ENCODE measurements at regions not wholly inside any gene's neighbourhood (a gene's known extent, or its start where the extent isn't known, plus 50 kb on each side); places are given as distances from the start of the nearest gene placed in this dataset.

DNA sequence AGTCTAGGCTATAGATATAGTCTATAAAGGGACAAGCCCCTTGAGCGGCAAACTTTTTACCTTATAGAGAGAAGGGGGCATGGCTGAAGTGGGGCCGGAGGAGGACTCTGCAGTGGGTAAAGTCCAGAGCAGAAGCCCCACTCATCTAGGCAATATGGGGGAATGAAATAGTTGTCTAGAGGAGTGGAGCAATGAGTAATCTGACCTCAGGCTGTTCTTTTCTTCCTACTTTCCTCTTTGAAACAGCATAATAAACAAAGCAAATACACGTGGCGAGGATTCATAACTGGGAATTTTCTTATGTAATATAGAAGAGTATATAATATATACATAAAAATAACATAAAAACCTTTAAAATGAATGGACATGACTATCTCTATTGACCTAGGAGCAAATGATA, 546.4 kb upstream of the ZNF385D start:
- FAIRE-seq: no peak

DNA sequence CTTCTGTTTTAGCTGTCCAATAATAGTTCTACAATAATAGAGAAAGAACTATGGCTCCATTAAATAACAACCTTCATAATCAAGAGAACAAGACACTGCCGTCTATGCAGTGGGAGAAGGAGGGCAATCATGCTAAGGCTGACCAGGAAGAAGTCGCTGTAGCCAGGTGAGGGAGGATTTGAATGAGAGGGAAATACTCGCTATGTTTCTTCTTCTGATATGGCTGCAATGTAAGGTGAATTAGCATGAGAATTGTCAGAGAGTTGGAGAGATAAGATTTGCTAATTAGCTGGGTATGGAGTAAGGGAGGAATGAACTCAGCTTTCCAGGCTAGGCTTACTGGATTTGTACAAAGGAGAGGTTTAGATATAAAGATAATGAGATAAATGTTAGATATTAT, 555.4 kb upstream of the ZNF385D start:
- no peak for FAIRE-seq
- no peak for DNase-seq (ENCODE audit: low spot score)

More for the DNA sequence above, 546.4 kb upstream of the ZNF385D start:
- DNase-seq (ENCODE audit: low spot score): no peak

DNA sequence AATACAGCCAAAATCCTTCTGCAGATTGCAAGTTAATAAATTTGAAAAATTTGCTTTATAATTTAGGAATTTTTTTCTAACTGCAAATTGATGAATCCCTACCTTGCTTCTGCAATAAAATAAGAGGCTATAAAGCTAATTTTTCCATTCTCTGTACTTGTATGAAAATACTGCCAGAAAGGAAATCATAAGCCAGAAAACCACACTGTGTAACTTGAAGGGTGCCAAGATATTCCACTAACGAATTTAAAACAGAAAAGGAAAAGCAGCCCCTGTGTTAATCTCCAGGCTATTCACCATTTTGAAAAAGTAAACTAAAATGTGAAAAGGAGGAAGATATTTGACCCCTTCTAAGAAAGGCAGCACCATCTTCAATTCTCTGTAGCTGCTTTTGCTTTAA, 557.9 kb upstream of the ZNF385D start:
- no peak for DNase-seq (ENCODE audit: low spot score)
- no peak for FAIRE-seq

DNA sequence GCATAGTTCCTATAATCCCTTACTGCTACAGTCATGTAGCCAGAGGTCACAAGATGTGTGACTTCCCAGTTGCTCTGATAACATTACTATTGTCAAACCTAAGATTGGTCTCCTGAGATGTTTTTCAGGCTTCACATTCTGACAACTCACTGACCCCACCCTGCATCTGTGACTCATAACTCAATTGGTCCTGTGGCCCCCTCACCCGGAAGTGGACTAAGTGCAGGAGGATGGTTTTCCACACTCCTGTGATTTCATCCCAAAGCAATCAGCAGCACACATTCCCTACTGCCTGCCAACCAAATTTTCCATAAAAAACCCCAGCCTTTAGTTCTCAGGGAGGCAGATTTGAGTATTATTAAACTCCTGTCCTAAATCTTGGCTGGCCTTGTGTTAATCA, 564.9 kb upstream of the ZNF385D start:
- no peak for FAIRE-seq
- no peak for DNase-seq (ENCODE audit: low spot score)

DNA sequence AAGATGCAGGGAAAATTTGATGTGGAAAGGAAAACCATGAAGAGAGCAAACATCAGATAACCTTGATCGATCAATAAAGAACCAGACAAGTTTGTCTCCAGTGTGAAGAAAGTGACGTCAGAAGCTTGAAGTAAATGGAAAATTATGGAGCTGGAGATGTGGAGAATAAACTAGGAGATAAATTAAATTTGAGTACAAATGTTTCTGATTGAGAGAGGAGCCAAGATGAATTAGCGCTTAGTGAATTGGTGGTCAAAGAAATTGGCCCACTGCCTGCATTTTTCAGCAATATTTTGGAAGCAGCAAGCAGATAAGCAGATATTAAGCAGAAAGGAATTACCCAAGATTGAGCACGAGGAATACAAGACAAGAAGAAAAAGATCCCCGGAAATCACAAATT, 567.3 kb upstream of the ZNF385D start:
- no peak for DNase-seq (ENCODE audit: low spot score)

DNA sequence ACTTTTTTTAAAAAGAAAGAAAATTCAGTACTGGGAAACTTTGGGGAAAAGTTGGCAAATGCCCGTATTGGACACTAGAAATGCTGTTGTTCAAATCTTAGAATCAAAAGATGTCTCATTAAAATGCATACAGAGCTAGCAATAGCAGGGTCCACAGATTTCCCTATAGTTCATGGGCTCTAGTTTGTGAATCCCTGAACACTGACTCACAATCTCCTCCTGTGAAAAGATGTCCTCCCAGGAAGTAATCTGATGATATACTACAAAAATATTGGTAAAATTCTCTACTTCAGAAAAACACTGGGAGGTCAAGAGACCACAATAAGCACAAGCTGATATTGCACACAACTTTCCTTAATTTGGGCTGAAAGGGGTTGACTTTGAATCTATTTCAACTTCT, 568.4 kb upstream of the ZNF385D start:
- DNase-seq (ENCODE audit: low spot score) (no peak), FAIRE-seq (no peak)

More for the DNA sequence above, 567.3 kb upstream of the ZNF385D start:
- no peak for FAIRE-seq

DNA sequence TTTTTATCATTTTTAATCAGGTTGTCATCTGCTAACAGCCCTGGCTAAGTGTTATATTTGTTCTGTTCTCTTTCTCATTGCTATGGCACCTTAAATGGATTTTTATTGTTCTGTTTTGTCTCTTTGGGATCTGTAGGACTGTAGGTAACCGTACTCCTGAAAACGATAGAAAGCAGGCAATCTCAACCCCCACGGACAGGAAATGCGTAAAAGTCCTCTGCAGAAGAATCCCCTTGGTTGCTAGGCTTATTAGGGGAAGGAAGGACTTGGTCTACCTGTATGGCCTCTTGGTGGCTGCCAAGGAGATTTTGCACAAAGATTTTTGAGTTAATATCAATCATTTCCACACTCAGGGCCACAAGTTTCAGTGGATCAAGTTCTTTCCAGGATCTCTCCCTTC, 571.9 kb upstream of the ZNF385D start:
- FAIRE-seq (no peak), DNase-seq (ENCODE audit: low spot score) (no peak)

DNA sequence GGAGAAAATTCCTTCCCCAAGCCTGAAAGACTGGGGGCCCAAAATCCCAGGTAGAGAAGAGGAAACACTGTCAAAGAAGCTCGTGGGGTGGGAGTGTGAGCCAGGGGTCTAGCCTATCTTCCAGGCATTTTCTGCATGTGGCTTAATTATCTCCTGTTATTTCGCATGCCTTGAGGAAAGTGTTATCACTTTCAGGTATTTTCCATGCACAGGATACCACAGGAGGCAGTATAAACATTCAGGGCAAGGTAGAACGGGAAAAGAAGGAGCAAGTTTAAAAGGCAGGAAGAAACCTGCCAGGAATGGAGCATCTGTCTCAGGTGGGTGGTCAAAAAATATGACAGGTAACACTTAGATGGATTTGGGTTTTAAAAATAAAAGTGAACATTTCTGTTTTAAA, 575.3 kb upstream of the ZNF385D start:
- DNase-seq (ENCODE audit: low spot score) (no peak), FAIRE-seq (no peak)

DNA sequence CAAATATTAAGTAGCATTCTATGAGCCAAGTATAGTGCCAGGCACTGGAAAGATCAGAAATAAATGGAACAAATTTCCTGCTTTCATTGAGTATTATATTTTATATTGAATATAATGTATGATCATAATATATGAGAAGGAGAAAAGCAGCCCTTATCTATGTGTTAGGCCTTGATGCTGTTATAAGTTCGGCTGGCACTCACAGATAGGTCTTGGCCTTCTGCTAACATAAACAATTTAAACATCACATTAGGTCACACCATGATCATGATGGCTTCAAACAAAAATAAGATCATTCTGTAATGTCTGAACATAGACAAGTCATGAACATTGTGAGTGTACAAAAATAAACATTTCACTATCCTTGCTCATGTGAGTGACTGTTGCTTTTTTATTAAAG, 584.0 kb upstream of the ZNF385D start:
- DNase-seq (ENCODE audit: low spot score): no peak

DNA sequence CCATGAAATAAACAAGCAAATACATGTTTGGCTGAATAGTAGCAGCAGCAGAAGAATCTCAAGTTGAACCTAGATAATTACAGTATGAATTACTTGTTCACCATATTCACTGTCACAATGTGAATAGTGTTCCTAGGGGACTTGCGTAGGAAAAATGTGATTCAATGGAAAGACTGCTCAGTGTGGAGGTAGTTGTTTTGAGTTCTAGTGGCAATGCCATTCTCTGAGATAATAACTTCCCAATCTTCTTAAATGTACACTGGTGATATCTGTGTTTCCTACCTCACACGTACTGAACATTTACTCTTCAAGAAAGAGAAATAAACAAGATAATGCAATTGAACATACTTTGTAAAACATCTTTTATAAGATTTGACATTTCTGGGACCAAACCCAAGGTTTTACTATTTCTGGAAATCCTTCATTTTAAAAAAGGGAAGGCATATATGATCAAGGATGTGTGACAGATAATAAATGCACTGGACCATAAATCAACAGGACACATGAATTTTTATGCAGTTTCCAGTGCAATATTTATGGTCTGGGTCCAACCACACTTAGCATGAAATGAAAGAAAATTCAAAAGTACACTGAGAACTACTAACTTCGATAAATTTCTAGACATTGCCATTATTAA, 598.3 kb upstream of the ZNF385D start:
- DNase-seq (ENCODE audit: low spot score) (no peak), FAIRE-seq (no peak)

More for the DNA sequence above, 584.0 kb upstream of the ZNF385D start:
- FAIRE-seq: no peak

DNA sequence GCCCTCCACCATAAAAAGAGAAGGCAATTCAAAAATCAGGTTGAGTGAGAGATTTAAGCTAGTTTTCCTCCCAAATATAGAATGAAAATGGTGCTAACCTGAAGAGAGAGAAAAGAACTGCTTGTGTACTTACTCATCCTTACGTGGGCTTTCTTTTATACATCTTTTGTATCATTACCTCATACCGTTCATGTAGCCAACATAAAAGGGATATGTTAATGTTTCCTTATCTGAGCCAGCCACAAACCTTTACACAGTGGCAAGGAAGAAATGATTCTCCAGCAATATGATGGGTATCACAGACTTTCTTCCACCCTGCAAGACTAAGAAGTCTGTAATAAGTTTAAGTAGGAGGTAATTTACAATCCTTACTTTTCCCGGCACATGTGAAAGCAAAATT, 600.8 kb upstream of the ZNF385D start:
- no peak for DNase-seq (ENCODE audit: low spot score)
- FAIRE-seq: no peak

DNA sequence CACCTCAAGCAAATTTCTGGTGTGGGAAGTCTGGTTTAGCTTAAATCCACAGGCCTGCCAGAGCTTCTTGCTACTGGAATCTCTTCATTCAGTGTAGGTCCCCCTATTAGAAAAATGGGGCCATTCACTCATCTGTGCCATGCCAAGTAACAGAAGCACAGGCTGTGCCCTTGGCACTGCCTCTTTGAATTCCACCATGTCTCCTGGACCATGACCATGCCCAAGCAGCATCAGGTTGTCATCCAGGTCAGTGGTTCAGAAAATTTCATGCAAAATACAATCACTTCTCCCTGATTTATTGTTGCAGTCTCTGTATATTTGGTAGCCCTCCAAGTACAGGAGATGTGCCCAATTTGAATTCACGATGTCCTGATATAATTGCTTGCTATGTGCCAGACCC, 602.1 kb upstream of the ZNF385D start:
- FAIRE-seq (no peak), DNase-seq (ENCODE audit: low spot score) (no peak)

DNA sequence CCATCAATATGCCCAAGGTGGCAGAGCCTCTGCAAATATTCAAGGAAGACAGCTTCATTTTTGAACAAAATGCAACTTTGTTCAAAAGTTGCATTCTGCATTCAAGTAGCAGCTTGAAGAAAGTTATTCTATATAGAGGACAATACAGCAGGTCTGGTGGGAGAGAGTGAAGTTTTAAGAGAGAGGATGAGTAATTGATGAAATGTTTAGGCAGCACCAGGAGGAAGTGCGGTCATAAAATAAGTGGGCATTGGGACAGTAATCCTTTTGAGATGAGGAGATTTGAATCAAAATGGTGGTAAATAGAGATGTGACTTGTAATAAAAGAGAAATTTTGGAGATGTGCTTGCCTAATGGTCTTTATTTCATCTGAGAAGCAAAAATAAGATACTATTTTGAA, 607.3 kb upstream of the ZNF385D start:
- FAIRE-seq (no peak), DNase-seq (ENCODE audit: low spot score) (no peak)

DNA sequence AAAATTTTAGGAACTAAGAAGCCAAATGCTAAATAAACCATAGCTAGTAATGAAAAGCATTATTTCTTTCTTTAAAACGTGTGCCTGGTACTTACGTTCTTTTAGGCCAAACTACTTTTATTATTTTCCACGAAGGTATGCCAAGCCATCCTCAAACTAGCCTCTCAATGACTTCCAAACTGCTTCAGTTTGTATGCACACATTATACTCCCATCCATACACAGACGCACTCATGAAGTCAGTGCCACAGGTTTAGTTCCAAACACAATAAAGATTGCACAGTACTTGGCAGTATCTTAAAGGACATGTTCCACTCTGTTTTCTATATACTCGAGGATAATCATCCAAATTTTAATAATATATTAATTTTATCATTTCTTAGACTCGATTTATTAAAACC, 609.2 kb upstream of the ZNF385D start:
- FAIRE-seq (no peak), DNase-seq (ENCODE audit: low spot score) (no peak)

DNA sequence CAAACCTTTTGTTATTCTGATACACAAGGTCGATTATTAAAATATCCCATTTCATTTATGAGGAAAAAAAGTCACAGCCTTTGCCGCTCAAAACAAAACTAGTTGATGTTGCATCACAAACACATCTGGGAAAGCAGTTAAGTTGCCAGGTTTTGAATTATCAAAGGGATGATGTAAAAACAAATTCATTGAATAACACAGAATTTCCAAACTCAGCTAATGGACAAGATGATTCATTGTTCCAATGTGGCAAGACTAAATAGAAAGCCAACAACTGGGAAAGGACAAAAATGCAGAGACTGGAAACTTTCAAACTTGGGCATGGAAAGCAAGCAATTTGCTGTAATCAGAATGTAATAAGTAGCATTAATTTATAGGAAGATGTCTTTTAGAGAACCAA, 610.0 kb upstream of the ZNF385D start:
- DNase-seq (ENCODE audit: low spot score) (no peak), FAIRE-seq (no peak)

DNA sequence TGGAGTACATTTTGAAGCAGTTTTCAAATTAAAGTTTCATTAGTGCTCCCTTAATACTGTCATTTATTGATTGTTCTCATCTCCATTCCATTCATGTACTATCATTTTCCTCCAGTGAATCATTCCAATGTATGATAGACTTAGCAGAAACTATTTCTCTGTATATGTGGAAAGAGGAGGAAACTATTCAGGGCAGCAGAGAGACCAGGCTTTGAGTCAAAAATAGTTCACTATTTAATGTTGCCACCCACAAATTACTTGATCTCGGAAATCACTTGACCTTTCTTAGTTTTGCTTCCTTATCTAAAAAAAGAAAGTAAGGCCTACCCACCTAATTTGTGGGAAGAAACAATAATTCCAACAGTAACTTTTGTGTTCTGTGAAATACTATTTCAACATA, 610.5 kb upstream of the ZNF385D start:
- no peak for FAIRE-seq
- DNase-seq (ENCODE audit: low spot score): no peak

DNA sequence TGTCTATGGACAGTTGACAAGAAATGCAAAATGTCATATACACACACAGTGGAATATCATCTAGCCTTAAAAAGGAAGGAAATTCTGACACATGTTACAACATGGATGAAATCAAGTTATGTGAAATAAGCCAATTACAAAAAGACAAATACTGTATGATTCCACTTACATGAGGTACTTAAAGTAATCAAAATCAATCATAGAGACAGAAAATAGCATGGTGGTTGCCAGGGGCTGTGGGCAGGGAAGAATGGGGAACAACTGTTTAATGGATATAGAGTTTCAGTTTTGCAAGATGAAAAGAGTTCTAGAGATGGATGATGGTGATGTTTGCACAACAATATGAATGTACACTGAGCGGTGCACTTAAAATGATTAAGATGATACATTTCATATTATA, 613.8 kb upstream of the ZNF385D start:
- FAIRE-seq: no peak
- DNase-seq (ENCODE audit: low spot score): no peak

DNA sequence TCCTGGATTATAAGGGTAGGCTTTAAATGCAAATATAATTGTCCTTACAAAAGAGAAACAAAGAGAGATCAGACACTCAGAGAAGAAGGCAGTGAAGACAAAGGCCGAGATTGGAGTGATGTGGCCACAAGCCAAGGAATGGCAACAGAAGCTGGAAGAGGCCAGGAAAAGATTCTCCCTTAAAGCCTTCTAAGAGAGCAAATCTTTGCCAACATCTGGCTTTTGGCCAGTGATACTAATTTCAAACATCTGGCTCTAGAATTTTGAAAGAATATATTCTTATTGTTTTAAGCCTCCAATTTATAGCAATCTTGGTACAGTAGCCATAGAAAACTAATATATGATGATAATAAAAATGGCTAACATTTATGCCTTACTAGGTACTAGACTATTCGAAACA, 615.8 kb upstream of the ZNF385D start:
- no peak for DNase-seq (ENCODE audit: low spot score)
- FAIRE-seq: no peak

DNA sequence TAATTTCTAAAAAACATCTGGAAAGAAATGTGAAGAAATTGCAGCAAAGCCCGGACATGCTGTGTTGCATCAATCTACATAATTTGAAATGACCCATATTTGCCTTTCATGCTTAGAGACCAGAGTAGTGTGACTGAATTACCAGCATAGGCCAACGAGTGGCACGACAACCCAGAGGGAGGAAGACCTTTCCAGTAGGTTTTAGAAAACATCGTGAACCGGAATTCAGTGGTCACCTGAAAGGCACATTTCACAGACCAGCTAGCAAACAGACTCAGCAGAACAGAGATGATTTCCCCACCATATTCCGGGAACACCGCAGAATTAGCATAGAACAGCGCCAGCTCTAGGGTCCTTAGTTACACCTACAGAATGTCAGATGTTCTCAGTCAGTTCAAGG, 620.0 kb upstream of the ZNF385D start:
- no peak for FAIRE-seq
- DNase-seq (ENCODE audit: low spot score): no peak

DNA sequence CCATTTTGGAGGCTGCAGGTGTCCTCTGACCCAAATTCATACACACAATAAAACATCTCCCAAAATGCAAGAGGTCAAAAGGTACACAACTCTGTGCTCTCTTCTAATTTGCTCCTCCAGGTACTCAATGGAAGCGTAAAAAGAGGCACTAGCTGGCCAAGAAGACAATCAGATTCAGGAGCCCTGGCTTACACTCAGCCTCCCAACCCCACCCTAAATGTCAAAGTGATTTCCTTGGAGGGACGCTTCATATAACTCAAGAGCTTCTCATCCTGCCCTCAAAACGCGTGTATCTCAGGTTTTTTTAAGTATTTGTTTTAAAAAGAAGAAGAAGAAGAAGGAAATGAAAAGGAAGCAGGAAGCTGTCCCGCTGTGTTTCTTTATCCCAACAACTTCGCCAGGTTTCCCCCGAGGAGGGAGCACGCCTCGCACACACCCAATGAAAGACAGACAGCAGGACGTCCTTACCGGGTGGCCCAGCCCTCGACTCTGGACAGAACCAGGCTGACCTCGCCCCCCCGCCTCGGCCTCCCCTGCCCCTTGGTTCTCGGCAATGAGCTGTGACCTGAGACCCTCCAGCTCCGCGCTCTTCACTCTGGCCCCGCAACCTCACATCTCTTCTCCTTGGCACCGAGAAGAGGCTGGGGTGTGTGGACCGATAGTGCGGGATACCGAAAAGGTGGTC, 620.7 kb upstream of the ZNF385D start:
- no peak for FAIRE-seq

DNA sequence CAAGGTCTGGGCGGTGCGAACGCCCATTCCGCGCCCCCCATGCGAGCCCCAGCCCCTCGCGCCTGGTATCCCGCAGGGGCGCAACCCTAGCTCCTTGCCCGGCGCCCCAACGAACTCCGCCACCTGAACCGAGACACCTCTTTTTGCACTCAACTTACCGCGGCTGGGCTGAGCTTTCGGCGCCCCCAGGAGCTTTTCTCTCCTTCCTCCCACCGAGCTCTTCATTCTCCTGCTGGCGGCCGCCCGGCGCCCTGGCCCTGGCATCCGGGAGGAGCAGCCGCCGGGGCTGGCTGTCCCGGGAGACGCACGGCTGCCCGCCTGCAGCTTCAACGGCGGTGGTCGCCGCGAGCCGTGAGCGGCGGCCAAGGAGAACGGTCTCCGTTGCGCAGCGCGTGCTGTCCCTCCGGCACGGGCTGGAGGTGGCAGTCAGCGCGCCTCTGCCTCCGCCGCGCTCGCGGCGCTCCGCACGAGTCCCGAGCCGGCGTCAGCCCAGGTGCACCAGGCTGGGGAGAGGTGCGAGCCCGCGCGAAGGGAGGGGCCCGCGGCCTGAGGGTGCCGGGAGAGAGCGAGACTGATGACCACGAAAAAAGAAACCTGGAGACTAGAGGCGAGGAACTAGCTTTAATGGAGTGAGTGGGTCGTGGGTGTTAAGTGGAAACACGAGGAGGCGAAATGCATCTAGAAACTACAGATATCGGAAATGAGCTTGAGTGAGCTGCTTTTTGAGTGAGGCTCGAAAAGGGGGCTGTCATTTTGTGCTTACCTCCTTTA, 621.5 kb upstream of the ZNF385D start:
- DNase-seq (ENCODE audit: low spot score): no peak
- no peak for FAIRE-seq

More for the DNA sequence above, 620.7 kb upstream of the ZNF385D start:
- no peak for DNase-seq (ENCODE audit: low spot score)

DNA sequence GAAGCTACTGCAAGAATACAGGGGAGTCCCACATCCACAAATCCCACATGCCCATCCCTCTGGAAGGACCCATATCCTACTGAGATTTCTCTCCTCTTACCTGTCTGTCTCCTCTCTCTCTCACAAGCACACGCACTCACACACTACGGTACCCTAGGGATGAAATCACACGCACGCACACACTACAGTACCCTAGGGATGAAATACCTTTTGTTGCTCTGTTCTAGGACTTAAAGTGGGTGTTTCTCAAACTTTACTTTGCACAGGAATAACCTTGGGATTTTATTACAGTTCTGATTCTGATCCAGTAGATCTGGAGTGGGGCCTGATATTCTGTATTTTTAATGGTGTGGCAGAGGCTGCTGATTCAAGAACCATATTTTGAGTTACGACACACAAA, 622.2 kb upstream of the ZNF385D start:
- FAIRE-seq: no peak
- DNase-seq (ENCODE audit: low spot score): no peak

DNA sequence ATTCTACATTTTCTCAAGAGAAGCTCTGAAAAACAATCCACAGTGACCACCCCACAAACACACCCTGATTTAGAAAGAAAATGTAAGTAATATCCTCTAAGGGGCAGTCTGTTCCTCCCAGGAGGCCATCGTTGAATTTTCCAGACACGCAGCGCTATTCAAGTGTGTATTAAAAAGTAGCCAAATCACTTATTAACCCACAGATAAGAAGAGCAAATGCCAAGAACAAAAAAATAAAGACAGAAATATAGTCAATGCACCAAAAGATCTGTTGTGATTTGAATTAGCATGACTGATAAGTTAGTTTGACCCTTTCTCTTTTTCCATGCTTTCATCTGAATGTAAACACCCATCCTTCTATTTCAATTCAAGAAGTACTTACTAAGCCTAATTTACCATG, 622.8 kb upstream of the ZNF385D start:
- DNase-seq (ENCODE audit: low spot score): no peak
- FAIRE-seq: no peak
